Cardiac muscle cell (in vitro differentiated cells and primary cell): ENCODE measurements at regions not wholly inside any gene's neighbourhood (a gene's known extent, or its start where the extent isn't known, plus 50 kb on each side); places are given as distances from the start of the nearest gene placed in this dataset.

Experiments
- DNase-seq, 2 donors: peaks; one replicate each; pipeline versions ENCODE4 v3.0.0 to v3.0.0-alpha.2; 2010 to 2017; ENCODE audit warnings: low read depth in 1 of 2, low spot score in 1 of 2
- H3K27ac ChIP-seq: fragments of 200-600 bp; sonication (generic); 2 replicates; pipeline ENCODE4 v1.5.1; 2016
- H3K27me3 ChIP-seq: fragments of 200-600 bp; sonication (generic); 2 replicates; pipeline ENCODE4 v1.6.0; 2016; ENCODE audit warnings: control low read depth
- H3K36me3 ChIP-seq: fragments of 200-600 bp; sonication (generic); 2 replicates; pipeline ENCODE4 v1.5.1; 2016; ENCODE audit warnings: control low read depth
- H3K4me1 ChIP-seq: fragments of 200-600 bp; sonication (generic); 2 replicates; pipeline ENCODE4 v1.8.1; 2017; ENCODE audit warnings: low read depth, mild to moderate bottlenecking, mixed run types
- H3K4me3 ChIP-seq: fragments of 200-600 bp; sonication (generic); 2 replicates; pipeline ENCODE4 v1.5.1; 2016; ENCODE audit warnings: mild to moderate bottlenecking
- H3K9me3 ChIP-seq: fragments of 200-600 bp; sonication (generic); 2 replicates; pipeline ENCODE4 v1.5.1; 2017; ENCODE audit warnings: low read depth, mild to moderate bottlenecking, control low read depth
- CTCF ChIP-seq: IDR thresholded peaks from 2 replicates; pipeline ENCODE4 v1.5.1; 2012; ENCODE audit warnings: low read depth, mild to moderate bottlenecking, low read length

GRCh38 chrX:142149919-142150318 is 55.2 kb downstream of the MAGEC2 start:
- Histone ChIP-seq H3K4me3 (no peak overlapping the region), H3K4me1 (no peaks in the 10 kb centered on the region), H3K27me3 (no peaks in the 10 kb centered on the region), H3K36me3 (no peaks in the 10 kb centered on the region), H3K27ac (no peak overlapping the region), H3K9me3 (no peaks in the 10 kb centered on the region)
- DNase-seq = no peak
- no peak for TF ChIP-seq CTCF

- Histone ChIP-seq H3K36me3 (no peaks in the 10 kb centered on the region), H3K27ac (no peak overlapping the region), H3K9me3 (no peaks in the 10 kb centered on the region), H3K4me1 (no peaks in the 10 kb centered on the region), H3K4me3 (no peak overlapping the region), H3K27me3 (no peaks in the 10 kb centered on the region)
- TF ChIP-seq CTCF = no peak
- DNase-seq = no peak
These were observed 70.6 kb downstream of the MAGEC2 start for GRCh38 chrX:142134533-142134932.

- no peak for TF ChIP-seq CTCF
- Histone ChIP-seq H3K36me3 (no peaks in the 10 kb centered on the region), H3K9me3 (peaks cover 5% of the 10 kb centered on the region), H3K4me3 (no peak overlapping the region), H3K27me3 (no peaks in the 10 kb centered on the region), H3K27ac (no peak overlapping the region), H3K4me1 (no peaks in the 10 kb centered on the region)
- peak in 1 of 2 donors; percentile 0 for DNase-seq
These were observed 108.8 kb downstream of the MAGEC2 start for GRCh38 chrX:142096253-142096652.

GRCh38 chrX:142095651-142096245 is 109.3 kb downstream of the MAGEC2 start:
- H3K4me1 ChIP-seq = no peaks in the 10 kb centered on the region
- no peak for DNase-seq
- H3K27ac ChIP-seq = no peak overlapping the region
- no peaks in the 10 kb centered on the region for H3K36me3 ChIP-seq
- H3K4me3 ChIP-seq = no peak overlapping the region
- no peak for TF ChIP-seq CTCF
- no peaks in the 10 kb centered on the region for H3K27me3 ChIP-seq
- H3K9me3 ChIP-seq = peaks cover 5% of the 10 kb centered on the region

- Histone ChIP-seq H3K4me3 (no peak overlapping the region), H3K27ac (no peak overlapping the region), H3K9me3 (peaks cover 2% of the 10 kb centered on the region), H3K27me3 (no peaks in the 10 kb centered on the region), H3K36me3 (no peaks in the 10 kb centered on the region), H3K4me1 (no peaks in the 10 kb centered on the region)
- peak; percentile 35 for TF ChIP-seq CTCF
- DNase-seq = peak; percentile 4 to 41
These were observed 115.9 kb downstream of the MAGEC2 start for GRCh38 chrX:142089193-142089592.

- Histone ChIP-seq H3K36me3 (no peaks in the 10 kb centered on the region), H3K4me3 (no peak overlapping the region), H3K27me3 (no peaks in the 10 kb centered on the region), H3K27ac (no peak overlapping the region), H3K4me1 (no peaks in the 10 kb centered on the region), H3K9me3 (no peaks in the 10 kb centered on the region)
- peak in 1 of 2 donors; percentile 0 for DNase-seq
- TF ChIP-seq CTCF = no peak
These were observed 120.5 kb downstream of the MAGEC2 start for GRCh38 chrX:142084611-142085010.
